Sigmoid colon (tissue), 4 donors: ENCODE measurements at regions not wholly inside any gene's neighbourhood (a gene's known extent, or its start where the extent isn't known, plus 50 kb on each side); places are given as distances from the start of the nearest gene placed in this dataset.
"Not testable (repeated sequence)": the region's sequence is repeated elsewhere in the genome, so short reads cannot be mapped to it uniquely, and the experiment has no call there.

Source experiments
- CTCF ChIP-seq, 4 experiments: fragments of 450-650 bp in 3 of 4; fragments of 200-600 bp in 1 of 4; IDR thresholded peaks; one replicate each; pipeline ENCODE4 v1.5.1; 2016 to 2019; ENCODE audit warnings: antibody characterized with exemption in 4 of 4, mild to moderate bottlenecking in 3 of 4, moderate library complexity in 2 of 4
- POLR2AphosphoS5 ChIP-seq, 4 donors: sonication (generic); formaldehyde crosslinking; IDR thresholded peaks; one replicate each; pipeline ENCODE4 v1.6.1; 2017; ENCODE audit warnings: antibody characterized with exemption in 4 of 4

DNA sequence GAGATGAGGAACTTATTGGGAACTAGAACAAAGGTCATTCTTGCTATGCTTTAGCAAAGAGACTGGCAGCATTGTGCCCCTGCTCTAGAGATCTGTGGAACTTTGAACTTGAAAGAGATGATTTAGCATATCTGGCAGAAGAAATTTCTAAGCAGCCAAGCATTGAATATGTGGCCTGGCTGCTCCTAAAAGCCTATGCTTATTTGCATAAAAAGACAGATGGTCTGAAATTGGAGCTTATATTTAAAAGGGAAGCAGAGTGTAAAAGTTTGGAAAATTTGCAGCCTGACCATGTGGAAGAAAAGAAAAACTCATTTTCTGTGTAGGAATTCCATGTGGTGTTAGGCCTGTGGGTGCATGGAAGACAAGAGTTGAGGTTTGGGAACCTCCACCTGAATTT is 647.5 kb downstream of the MATN1 start:
- TF ChIP-seq POLR2AphosphoS5, CTCF (IDR thresholded peaks at IDR 0.05): not testable (repeated sequence)
